Body of pancreas (tissue), 4 donors: ENCODE measurements at regions not wholly inside any gene's neighbourhood (a gene's known extent, or its start where the extent isn't known, plus 50 kb on each side); places are given as distances from the start of the nearest gene placed in this dataset.
A peak's percentile ranks its signal among the peaks of the same experiment; 100 is the strongest.

Source experiments
- ATAC-seq: fragments of 150-250 bp; one replicate; pipeline ENCODE4 v1.9.1; 2016
- DNase-seq, 4 donors: peaks; one replicate each; pipeline ENCODE4 v3.0.0-alpha.2; 2019
- H3K27ac ChIP-seq, 4 donors: fragments of 200-600 bp; sonication (generic); 1 replicate in 3 of 4; 2 replicates in 1 of 4; pipeline versions ENCODE4 v1.5.1 to v1.6.1; 2016 to 2019; ENCODE audit warnings: mild to moderate bottlenecking in 1 of 4, mixed read lengths in 1 of 4, moderate library complexity in 1 of 4
- H3K27me3 ChIP-seq, 2 donors: fragments of 200-600 bp; sonication (generic); one replicate each; pipeline ENCODE4 v1.6.0; 2016; ENCODE audit warnings: mild to moderate bottlenecking in 1 of 2
- H3K36me3 ChIP-seq, 2 donors: fragments of 200-600 bp; sonication (generic); replicated peaks in 1 of 2; 2 replicates each; pipeline ENCODE4 v1.5.1; 2016; ENCODE audit warnings: low read depth in 2 of 2; ENCODE audit not compliant: insufficient read depth in 1 of 2
- H3K4me1 ChIP-seq: fragments of 200-600 bp; sonication (generic); one replicate; pipeline ENCODE4 v1.6.0; 2016
- H3K4me3 ChIP-seq, 2 donors: fragments of 200-600 bp; sonication (generic); 1 replicate in 1 of 2; 2 replicates in 1 of 2; pipeline ENCODE4 v1.5.1; 2016 to 2019
- H3K9me3 ChIP-seq, 3 donors: fragments of 200-600 bp; sonication (generic); 1 replicate in 2 of 3; 2 replicates in 1 of 3; pipeline ENCODE4 v1.5.1; 2016
- POLR2A ChIP-seq, 3 donors: fragments of 450-650 bp; IDR thresholded peaks; one replicate each; pipeline ENCODE4 v1.6.1; 2016; ENCODE audit warnings: antibody characterized with exemption in 3 of 3, mild to moderate bottlenecking in 2 of 3
- WGBS, 2 donors: methylation state at CpG; one replicate each; pipeline ENCODE4 v1.1.5; 2017; 5-methylcytosine and 5-hydroxymethylcytosine counted together
- intact Hi-C: fragments of 100-400 bp; cut with DNase I; formaldehyde crosslinking; loops from one replicate; pipeline ENCODE4 v1.15.1; 2023
- TF ChIP-seq, protein P1 (sequence below), 7 experiments: fragments of 450-650 bp in 4 of 7; fragments of 200-600 bp in 3 of 7; sonication (generic) in 3 of 7; IDR thresholded peaks; one replicate each; pipeline ENCODE4 v1.5.1; 2016 to 2019; ENCODE audit warnings: antibody characterized with exemption in 7 of 7

DNA sequence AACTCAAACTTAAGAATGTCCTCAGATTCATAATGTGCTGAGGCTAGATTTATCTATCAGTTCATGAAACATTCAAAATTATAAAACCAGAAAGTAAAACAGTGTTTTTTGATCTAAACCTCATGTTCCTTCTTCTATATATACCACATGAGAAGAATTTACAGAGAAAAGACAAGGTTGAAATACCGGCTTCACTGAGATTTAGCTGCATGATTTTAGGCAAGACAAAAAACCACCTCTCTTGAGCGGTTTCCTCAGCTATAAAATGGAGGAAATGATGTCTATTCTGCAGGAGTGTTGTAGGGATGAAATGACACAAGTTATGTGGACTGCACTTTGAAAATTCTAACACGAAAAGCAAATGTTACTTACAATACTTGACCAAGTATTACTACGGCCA lies 80.6 kb upstream of the FOXB1 start:
- no peak overlapping the region for H3K27ac ChIP-seq
- ATAC-seq (no peak), DNase-seq (no peak)
- no peaks in the 10 kb centered on the region for H3K4me1 ChIP-seq
- intact Hi-C loops, result no loop called here
- WGBS, 2 donors, result 71 to 77% methylated on average over 4 of the region's 4 CpGs
- H3K27me3 ChIP-seq, result no peaks in the 10 kb centered on the region
- H3K4me3 ChIP-seq, result no peak overlapping the region
- no peaks in the 10 kb centered on the region for H3K9me3 ChIP-seq
- TF ChIP-seq POLR2A (IDR thresholded peaks at IDR 0.05), result no peak
- TF ChIP-seq, protein P1, sequence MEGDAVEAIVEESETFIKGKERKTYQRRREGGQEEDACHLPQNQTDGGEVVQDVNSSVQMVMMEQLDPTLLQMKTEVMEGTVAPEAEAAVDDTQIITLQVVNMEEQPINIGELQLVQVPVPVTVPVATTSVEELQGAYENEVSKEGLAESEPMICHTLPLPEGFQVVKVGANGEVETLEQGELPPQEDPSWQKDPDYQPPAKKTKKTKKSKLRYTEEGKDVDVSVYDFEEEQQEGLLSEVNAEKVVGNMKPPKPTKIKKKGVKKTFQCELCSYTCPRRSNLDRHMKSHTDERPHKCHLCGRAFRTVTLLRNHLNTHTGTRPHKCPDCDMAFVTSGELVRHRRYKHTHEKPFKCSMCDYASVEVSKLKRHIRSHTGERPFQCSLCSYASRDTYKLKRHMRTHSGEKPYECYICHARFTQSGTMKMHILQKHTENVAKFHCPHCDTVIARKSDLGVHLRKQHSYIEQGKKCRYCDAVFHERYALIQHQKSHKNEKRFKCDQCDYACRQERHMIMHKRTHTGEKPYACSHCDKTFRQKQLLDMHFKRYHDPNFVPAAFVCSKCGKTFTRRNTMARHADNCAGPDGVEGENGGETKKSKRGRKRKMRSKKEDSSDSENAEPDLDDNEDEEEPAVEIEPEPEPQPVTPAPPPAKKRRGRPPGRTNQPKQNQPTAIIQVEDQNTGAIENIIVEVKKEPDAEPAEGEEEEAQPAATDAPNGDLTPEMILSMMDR (IDR thresholded peaks at IDR 0.05), result no peak
- H3K36me3 ChIP-seq, result no peaks in the 10 kb centered on the region

DNA sequence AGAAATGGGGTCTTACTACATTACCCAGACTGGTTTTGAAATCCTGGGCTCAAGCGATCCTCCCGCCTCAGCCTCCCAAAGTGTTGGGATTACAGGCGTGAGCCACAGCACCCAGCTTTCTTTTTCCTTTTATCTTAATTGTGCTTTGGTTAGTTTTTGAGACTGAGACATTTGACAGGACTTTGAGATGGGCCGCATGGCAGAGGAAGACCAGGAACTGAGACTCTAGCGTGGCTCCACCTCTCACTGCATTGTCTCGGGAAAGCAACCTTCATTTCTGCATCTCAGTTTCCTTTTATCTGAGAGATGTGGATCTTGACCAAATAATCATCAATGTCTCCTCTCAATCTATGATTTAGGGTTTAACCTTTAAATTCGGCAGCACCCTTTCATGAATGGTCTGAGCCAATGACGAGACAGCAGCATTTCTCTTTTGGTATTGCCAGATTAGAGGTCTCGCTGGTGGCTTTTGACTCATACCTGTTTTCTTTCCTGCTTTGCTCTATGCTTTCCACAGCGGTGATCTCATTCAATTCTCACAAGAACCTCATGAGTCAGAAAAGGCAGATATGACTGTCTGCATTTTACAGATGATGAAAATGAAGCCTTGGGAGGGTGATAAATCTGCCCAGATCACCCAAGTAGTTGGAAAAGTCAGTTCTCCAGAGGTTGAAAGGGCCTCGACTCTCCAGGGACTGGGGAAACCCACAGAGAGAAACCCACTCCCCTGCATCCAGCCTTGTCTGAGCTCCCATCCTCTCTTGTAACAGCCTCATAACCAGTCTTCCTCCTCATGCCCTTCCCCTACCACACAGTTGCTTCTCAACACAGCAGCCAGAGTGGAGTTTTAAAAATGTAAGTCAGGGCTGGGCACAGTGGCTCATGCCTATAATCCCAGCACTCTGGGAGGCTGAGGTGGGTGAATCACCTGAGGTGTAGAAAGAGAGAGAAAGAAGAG lies 84.8 kb upstream of the FOXB1 start:
- Histone ChIP-seq H3K9me3 (no peaks in the 10 kb centered on the region), H3K36me3 (no peaks in the 10 kb centered on the region), H3K4me1 (no peaks in the 10 kb centered on the region), H3K27me3 (peaks cover 0 to 9% of the 10 kb centered on the region in 2 donors), H3K4me3 (no peak overlapping the region), H3K27ac (no peak overlapping the region)
- DNase-seq (no peak), ATAC-seq (no peak)
- TF ChIP-seq POLR2A (IDR thresholded peaks at IDR 0.05), result no peak
- TF ChIP-seq, protein P1 (IDR thresholded peaks at IDR 0.05), result no peak
- intact Hi-C loops, result no loop called here
- WGBS, 2 donors, result 76 to 78% methylated on average over 11 of the region's 11 CpGs

DNA sequence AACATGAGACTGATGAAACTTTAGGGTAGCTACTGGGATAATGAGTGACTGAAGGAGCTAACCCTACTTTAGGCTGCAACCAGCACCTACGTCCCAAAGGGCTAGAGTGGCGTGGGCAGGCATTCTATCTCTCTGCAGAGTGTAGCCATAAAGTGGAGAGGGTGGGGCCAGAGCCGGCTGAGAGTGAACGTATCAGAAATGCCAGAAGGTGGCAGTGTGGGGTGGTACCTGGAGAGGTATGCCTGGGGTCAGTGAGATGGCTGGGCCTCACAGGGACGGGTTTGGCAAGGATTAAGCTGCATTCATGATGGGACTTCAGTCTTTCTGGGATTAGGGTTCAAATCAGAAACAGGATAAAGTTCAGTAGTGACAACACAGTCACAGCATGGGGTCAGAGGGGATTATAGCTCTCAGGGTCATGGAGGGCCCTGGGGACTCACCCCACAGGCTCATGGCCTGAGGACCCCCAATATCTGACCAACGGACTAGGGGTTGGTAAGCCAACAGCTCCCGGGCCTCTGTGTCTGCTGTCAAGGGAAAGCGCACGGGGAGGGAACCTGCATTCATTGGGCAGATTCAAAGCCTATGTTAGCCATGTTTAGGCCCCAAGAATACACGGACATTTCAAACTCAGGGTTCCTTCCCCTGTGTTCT lies 86.5 kb upstream of the FOXB1 start:
- H3K27me3 ChIP-seq, result peaks cover 0 to 9% of the 10 kb centered on the region in 2 donors
- intact Hi-C loops, result no loop called here
- peak; percentile 83 for ATAC-seq

DNA sequence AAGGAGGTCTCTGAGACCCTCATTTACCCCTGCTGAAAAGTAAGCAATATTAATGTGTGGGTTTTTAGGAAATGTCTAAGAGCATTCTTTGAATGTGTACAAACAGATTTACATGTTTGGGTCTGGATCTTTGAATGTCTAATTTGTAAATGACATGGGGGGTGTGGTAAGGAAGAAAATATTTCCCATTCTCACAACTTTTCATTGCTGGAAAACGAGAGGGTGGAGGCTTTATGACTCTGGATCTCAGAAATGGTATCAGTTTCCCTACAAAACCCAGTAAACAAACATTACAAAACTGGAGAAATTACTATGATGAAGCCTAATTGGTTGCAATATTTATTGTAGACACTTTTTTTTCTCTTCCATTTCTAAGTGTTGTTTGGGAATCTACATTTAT lies 98.1 kb upstream of the FOXB1 start:
- no peak for TF ChIP-seq POLR2A (IDR thresholded peaks at IDR 0.05)
- TF ChIP-seq, protein P1 (IDR thresholded peaks at IDR 0.05), result no peak
- no peaks in the 10 kb centered on the region for H3K27me3 ChIP-seq

More for the DNA sequence above, 86.5 kb upstream of the FOXB1 start:
- no peak overlapping the region for H3K4me3 ChIP-seq
- WGBS, 2 donors, result 21 to 31% methylated on average over 10 of the region's 10 CpGs
- H3K9me3 ChIP-seq, result no peaks in the 10 kb centered on the region
- DNase-seq, result peak; percentile 62 to 71 (median 68)
- TF ChIP-seq POLR2A (IDR thresholded peaks at IDR 0.05), result no peak
- TF ChIP-seq, protein P1 (IDR thresholded peaks at IDR 0.05), result peak; percentile 20 to 69 (median 53)
- no peaks in the 10 kb centered on the region for H3K36me3 ChIP-seq
- no peak overlapping the region for H3K27ac ChIP-seq
- no peaks in the 10 kb centered on the region for H3K4me1 ChIP-seq

More for the DNA sequence above, 98.1 kb upstream of the FOXB1 start:
- no peak for DNase-seq
- ATAC-seq, result no peak
- Histone ChIP-seq H3K4me1 (peaks cover 10% of the 10 kb centered on the region), H3K27ac (no peak overlapping the region), H3K4me3 (no peak overlapping the region), H3K9me3 (no peaks in the 10 kb centered on the region), H3K36me3 (no peaks in the 10 kb centered on the region)
- WGBS, 2 donors, result 36 to 44% methylated on average over 1 of the region's 1 CpG
- intact Hi-C loops, result no loop called here
